Cardiac muscle cell (in vitro differentiated cells and primary cell): ENCODE measurements at regions not wholly inside any gene's neighbourhood (a gene's known extent, or its start where the extent isn't known, plus 50 kb on each side); places are given as distances from the start of the nearest gene placed in this dataset.

ENCODE experiments used
- DNase-seq, 2 donors: peaks; one replicate each; pipeline versions ENCODE4 v3.0.0 to v3.0.0-alpha.2; 2010 to 2017; ENCODE audit warnings: low read depth in 1 of 2, low spot score in 1 of 2
- H3K27ac ChIP-seq: fragments of 200-600 bp; sonication (generic); 2 replicates; pipeline ENCODE4 v1.5.1; 2016
- H3K27me3 ChIP-seq: fragments of 200-600 bp; sonication (generic); 2 replicates; pipeline ENCODE4 v1.6.0; 2016; ENCODE audit warnings: control low read depth
- H3K36me3 ChIP-seq: fragments of 200-600 bp; sonication (generic); 2 replicates; pipeline ENCODE4 v1.5.1; 2016; ENCODE audit warnings: control low read depth
- H3K4me1 ChIP-seq: fragments of 200-600 bp; sonication (generic); 2 replicates; pipeline ENCODE4 v1.8.1; 2017; ENCODE audit warnings: low read depth, mild to moderate bottlenecking, mixed run types
- H3K4me3 ChIP-seq: fragments of 200-600 bp; sonication (generic); 2 replicates; pipeline ENCODE4 v1.5.1; 2016; ENCODE audit warnings: mild to moderate bottlenecking
- H3K9me3 ChIP-seq: fragments of 200-600 bp; sonication (generic); 2 replicates; pipeline ENCODE4 v1.5.1; 2017; ENCODE audit warnings: low read depth, mild to moderate bottlenecking, control low read depth
- CTCF ChIP-seq: IDR thresholded peaks from 2 replicates; pipeline ENCODE4 v1.5.1; 2012; ENCODE audit warnings: low read depth, mild to moderate bottlenecking, low read length

GRCh38 chr6:137399881-137400443 is 94.2 kb downstream of the OLIG3 start:
- no peaks in the 10 kb centered on the region for H3K4me1 ChIP-seq
- no peak overlapping the region for H3K4me3 ChIP-seq
- no peak for DNase-seq
- no peaks in the 10 kb centered on the region for H3K36me3 ChIP-seq
- H3K9me3 ChIP-seq: no peaks in the 10 kb centered on the region
- no peak overlapping the region for H3K27ac ChIP-seq
- no peak for TF ChIP-seq CTCF
- H3K27me3 ChIP-seq: no peaks in the 10 kb centered on the region

- Histone ChIP-seq H3K9me3 (no peaks in the 10 kb centered on the region), H3K36me3 (no peaks in the 10 kb centered on the region), H3K4me1 (no peaks in the 10 kb centered on the region), H3K27me3 (no peaks in the 10 kb centered on the region), H3K4me3 (no peak overlapping the region), H3K27ac (no peak overlapping the region)
- TF ChIP-seq CTCF: no peak
- DNase-seq: no peak
Measured at GRCh38 chr6:137395316-137395715, 98.9 kb downstream of the OLIG3 start.

GRCh38 chr6:137391061-137391814 is 103.0 kb downstream of the OLIG3 start:
- Histone ChIP-seq H3K27me3 (no peaks in the 10 kb centered on the region), H3K9me3 (no peaks in the 10 kb centered on the region), H3K27ac (no peak overlapping the region), H3K4me1 (no peaks in the 10 kb centered on the region), H3K36me3 (no peaks in the 10 kb centered on the region), H3K4me3 (no peak overlapping the region)
- DNase-seq: no peak
- no peak for TF ChIP-seq CTCF

GRCh38 chr6:137390334-137390733 is 103.9 kb downstream of the OLIG3 start:
- no peak overlapping the region for H3K27ac ChIP-seq
- DNase-seq: no peak
- no peak for TF ChIP-seq CTCF

GRCh38 chr6:137389150-137389704 is 105.0 kb downstream of the OLIG3 start:
- no peaks in the 10 kb centered on the region for H3K36me3 ChIP-seq
- no peaks in the 10 kb centered on the region for H3K9me3 ChIP-seq
- no peaks in the 10 kb centered on the region for H3K4me1 ChIP-seq
- peaks cover 4% of the 10 kb centered on the region for H3K27me3 ChIP-seq
- no peak overlapping the region for H3K4me3 ChIP-seq
- peak in 1 of 2 donors; percentile 50 for DNase-seq
- no peak overlapping the region for H3K27ac ChIP-seq
- TF ChIP-seq CTCF: no peak

More at GRCh38 chr6:137390334-137390733, 103.9 kb downstream of the OLIG3 start:
- Histone ChIP-seq H3K27me3 (no peaks in the 10 kb centered on the region), H3K4me3 (no peak overlapping the region), H3K9me3 (no peaks in the 10 kb centered on the region), H3K4me1 (no peaks in the 10 kb centered on the region), H3K36me3 (no peaks in the 10 kb centered on the region)
